Caco-2 (cell line): ENCODE measurements at regions not wholly inside any gene's neighbourhood (a gene's known extent, or its start where the extent isn't known, plus 50 kb on each side); places are given as distances from the start of the nearest gene placed in this dataset.

Source experiments
- BruUV-seq: library from RNA; stranded (reverse); fragments of 400-500 nt; replicated peaks from 2 replicates; lab custom pipeline; 2021; lab: Mats Ljungman, UMichigan
- CTCF ChIA-PET: fragments of 300-600 bp; sonication (Branson Sonifier 250); formaldehyde crosslinking; loops from one replicate; lab custom pipeline; 2022; ENCODE audit warnings: antibody characterized with exemption; lab: Charles Lee
- POLR2A ChIA-PET: fragments of 300-600 bp; sonication (Branson Sonifier 250); formaldehyde crosslinking; loops from one replicate; lab custom pipeline; 2022; ENCODE audit warnings: antibody characterized with exemption; lab: Charles Lee
- DNase-seq, 2 experiments: peaks; one replicate each; pipeline versions ENCODE4 v3.0.0 to v3.0.0-alpha.2; 2020 to 2022
- H3K27me3 ChIP-seq: replicated peaks from 2 replicates; pipeline ENCODE4 v1.6.0; 2011; ENCODE audit warnings: low read length; ENCODE audit not compliant: control insufficient read depth, insufficient read depth
- H3K36me3 ChIP-seq: 2 replicates; pipeline ENCODE4 v1.5.1; 2011; ENCODE audit warnings: low read length; ENCODE audit not compliant: control insufficient read depth, insufficient read depth
- H3K4me1 ChIP-seq: fragments of 250-450 bp; sonication (Bioruptor Pico); 2 replicates; pipeline ENCODE4 v1.5.1; 2020; ENCODE audit warnings: mild to moderate bottlenecking
- H3K4me3 ChIP-seq: 2 replicates; pipeline ENCODE4 v1.5.1; 2011; ENCODE audit warnings: low read depth, mild to moderate bottlenecking, control low read depth, low read length
- H3K9me3 ChIP-seq: fragments of 250-450 bp; sonication (Bioruptor Pico); 2 replicates; pipeline ENCODE4 v1.5.1; 2020; ENCODE audit warnings: mild to moderate bottlenecking, moderate library complexity
- H3K27ac Mint-ChIP-seq: one replicate; pipeline ENCODE4 v1.8.0; 2022; ENCODE audit warnings: mixed read lengths; ENCODE audit not compliant: unreplicated experiment
- H3K27me3 Mint-ChIP-seq: one replicate; pipeline ENCODE4 v1.8.0; 2022; ENCODE audit warnings: mixed read lengths; ENCODE audit not compliant: insufficient read depth, unreplicated experiment
- H3K36me3 Mint-ChIP-seq: one replicate; pipeline ENCODE4 v1.8.0; 2022; ENCODE audit warnings: mild to moderate bottlenecking, mixed read lengths; ENCODE audit not compliant: insufficient read depth, unreplicated experiment
- H3K4me1 Mint-ChIP-seq: one replicate; pipeline ENCODE4 v1.8.0; 2022; ENCODE audit warnings: low read depth, mixed read lengths; ENCODE audit not compliant: unreplicated experiment
- H3K4me3 Mint-ChIP-seq: one replicate; pipeline ENCODE4 v1.8.0; 2022; ENCODE audit warnings: mild to moderate bottlenecking, moderate library complexity, mixed read lengths; ENCODE audit not compliant: unreplicated experiment
- H3K9me3 Mint-ChIP-seq: one replicate; pipeline ENCODE4 v1.8.0; 2022; ENCODE audit warnings: mixed read lengths; ENCODE audit not compliant: unreplicated experiment
- intact Hi-C: fragments of 100-400 bp; cut with micrococcal nuclease; formaldehyde crosslinking; loops from one replicate; pipeline ENCODE4 v1.10.0; 2022; ENCODE audit not compliant: unreplicated experiment
- TF ChIP-seq, protein P1 (sequence below), 2 experiments: fragments of 200-600 bp in 1 of 2; IDR thresholded peaks; 1 replicate in 1 of 2; 2 replicates in 1 of 2; pipeline versions ENCODE4 v1.5.1 to v1.8.0; 2011 to 2022; ENCODE audit warnings: antibody characterized with exemption in 1 of 2, control low read depth in 1 of 2, inconsistent platforms in 1 of 2, low read depth in 1 of 2, low read length in 1 of 2, mild to moderate bottlenecking in 1 of 2, moderate library complexity in 1 of 2; ENCODE audit not compliant: insufficient read depth in 1 of 2, severe bottlenecking in 1 of 2, unreplicated experiment in 1 of 2

DNA sequence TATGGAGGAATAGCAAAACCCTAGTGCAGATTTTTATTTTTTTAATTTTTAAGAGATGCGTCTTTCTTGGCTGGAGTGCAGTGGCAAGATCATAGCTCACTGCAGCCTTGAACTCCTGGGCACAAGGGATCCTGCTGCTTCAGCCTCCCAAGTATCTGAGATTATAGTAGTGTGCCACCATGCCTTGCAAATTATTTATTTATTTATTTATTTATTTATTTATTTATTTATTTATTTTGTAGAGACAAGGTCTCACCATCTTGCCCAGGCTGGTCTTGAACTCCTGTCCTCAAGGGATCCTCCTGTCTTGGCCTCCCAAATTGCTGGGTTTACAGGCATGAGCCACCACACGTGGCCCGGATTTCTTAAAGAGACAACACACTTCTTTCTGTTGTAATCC, 1158.8 kb downstream of the AACS start:
- TF ChIP-seq, protein P1, sequence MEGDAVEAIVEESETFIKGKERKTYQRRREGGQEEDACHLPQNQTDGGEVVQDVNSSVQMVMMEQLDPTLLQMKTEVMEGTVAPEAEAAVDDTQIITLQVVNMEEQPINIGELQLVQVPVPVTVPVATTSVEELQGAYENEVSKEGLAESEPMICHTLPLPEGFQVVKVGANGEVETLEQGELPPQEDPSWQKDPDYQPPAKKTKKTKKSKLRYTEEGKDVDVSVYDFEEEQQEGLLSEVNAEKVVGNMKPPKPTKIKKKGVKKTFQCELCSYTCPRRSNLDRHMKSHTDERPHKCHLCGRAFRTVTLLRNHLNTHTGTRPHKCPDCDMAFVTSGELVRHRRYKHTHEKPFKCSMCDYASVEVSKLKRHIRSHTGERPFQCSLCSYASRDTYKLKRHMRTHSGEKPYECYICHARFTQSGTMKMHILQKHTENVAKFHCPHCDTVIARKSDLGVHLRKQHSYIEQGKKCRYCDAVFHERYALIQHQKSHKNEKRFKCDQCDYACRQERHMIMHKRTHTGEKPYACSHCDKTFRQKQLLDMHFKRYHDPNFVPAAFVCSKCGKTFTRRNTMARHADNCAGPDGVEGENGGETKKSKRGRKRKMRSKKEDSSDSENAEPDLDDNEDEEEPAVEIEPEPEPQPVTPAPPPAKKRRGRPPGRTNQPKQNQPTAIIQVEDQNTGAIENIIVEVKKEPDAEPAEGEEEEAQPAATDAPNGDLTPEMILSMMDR (IDR thresholded peaks at IDR 0.05; ENCODE audit: insufficient read depth in 1 of 2, low read depth in 1 of 2, low read length in 1 of 2, severe bottlenecking in 1 of 2, unreplicated experiment in 1 of 2): no peak
- Histone ChIP-seq H3K9me3 (no peaks in the 10 kb centered on the region), H3K36me3 (no peaks in the 10 kb centered on the region), H3K4me1 (no peaks in the 10 kb centered on the region), H3K27me3 (no peaks in the 10 kb centered on the region), H3K4me3 (no peak overlapping the region)
- no TSS peak for BruUV-seq
- DNase-seq: no peak
- ChIA-PET POLR2A (no interaction called here), CTCF (no interaction called here)
- H3K27me3 Mint-ChIP-seq: no peaks in the 10 kb centered on the region
- H3K4me1 Mint-ChIP-seq: no peaks in the 10 kb centered on the region
- no peak overlapping the region for H3K4me3 Mint-ChIP-seq
- intact Hi-C loops: no loop called here
- H3K27ac Mint-ChIP-seq: no peak overlapping the region
- H3K9me3 Mint-ChIP-seq: peaks cover 7% of the 10 kb centered on the region
- no peaks in the 10 kb centered on the region for H3K36me3 Mint-ChIP-seq

DNA sequence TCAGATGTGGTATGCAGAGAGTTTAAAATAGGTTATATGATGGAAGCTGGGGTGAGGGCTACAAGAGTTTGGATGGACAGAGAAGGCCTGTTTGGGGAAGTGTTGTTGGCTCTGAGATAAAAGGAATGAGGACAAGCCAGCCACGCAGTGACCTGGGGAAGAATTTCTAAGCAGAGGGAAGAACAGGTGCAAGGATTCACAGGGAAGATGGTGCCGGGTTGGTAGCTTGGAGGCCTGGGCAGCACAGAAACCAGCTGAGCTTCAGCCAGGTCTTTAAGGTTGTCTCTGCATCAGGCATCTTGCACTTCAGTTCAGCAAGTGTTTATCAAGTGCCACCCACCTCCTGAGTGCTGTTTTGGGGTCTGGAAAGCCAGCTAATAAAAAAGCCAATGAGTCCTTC, 1163.7 kb downstream of the AACS start:
- H3K36me3 ChIP-seq: no peaks in the 10 kb centered on the region
- Mint-ChIP-seq H3K4me1 (no peaks in the 10 kb centered on the region), H3K4me3 (no peak overlapping the region), H3K36me3 (no peaks in the 10 kb centered on the region), H3K9me3 (peaks cover 16% of the 10 kb centered on the region), H3K27me3 (no peaks in the 10 kb centered on the region), H3K27ac (no peak overlapping the region)
- no peaks in the 10 kb centered on the region for H3K4me1 ChIP-seq
- no peak overlapping the region for H3K4me3 ChIP-seq
- no peaks in the 10 kb centered on the region for H3K27me3 ChIP-seq
- no peaks in the 10 kb centered on the region for H3K9me3 ChIP-seq
- ChIA-PET CTCF (no interaction called here), POLR2A (no interaction called here)
- intact Hi-C loops: no loop called here
- TF ChIP-seq, protein P1 (IDR thresholded peaks at IDR 0.05; ENCODE audit: insufficient read depth in 1 of 2, low read depth in 1 of 2, low read length in 1 of 2, severe bottlenecking in 1 of 2, unreplicated experiment in 1 of 2): no peak
- BruUV-seq: no TSS peak
- DNase-seq: no peak

DNA sequence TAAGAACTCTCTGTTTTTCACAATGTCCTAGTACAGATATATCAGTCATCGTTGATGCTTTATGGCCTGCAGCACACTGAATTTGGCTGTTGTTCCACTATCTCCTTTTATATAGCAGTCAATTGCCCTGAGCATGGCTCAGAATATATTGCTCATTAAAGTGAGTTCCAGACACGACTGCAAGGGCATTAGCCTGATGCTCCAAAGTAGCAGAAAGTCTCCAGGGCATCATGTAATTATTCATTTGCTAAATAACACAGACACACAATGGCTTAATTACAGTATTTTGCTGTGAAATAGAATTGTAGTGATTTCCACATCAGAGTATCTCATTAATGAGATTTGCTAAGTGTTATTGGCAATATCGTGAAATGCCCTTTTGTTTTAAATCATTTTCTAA, 1167.5 kb downstream of the AACS start:
- ChIA-PET CTCF (no interaction called here), POLR2A (no interaction called here)
- Mint-ChIP-seq H3K4me1 (no peaks in the 10 kb centered on the region), H3K4me3 (no peak overlapping the region), H3K36me3 (no peaks in the 10 kb centered on the region), H3K9me3 (peaks cover 16% of the 10 kb centered on the region), H3K27me3 (no peaks in the 10 kb centered on the region), H3K27ac (no peak overlapping the region)
- DNase-seq: no peak
- BruUV-seq: no TSS peak
- TF ChIP-seq, protein P1 (IDR thresholded peaks at IDR 0.05; ENCODE audit: insufficient read depth in 1 of 2, low read depth in 1 of 2, low read length in 1 of 2, severe bottlenecking in 1 of 2, unreplicated experiment in 1 of 2): no peak
- H3K4me1 ChIP-seq: no peaks in the 10 kb centered on the region
- intact Hi-C loops: no loop called here
- H3K4me3 ChIP-seq: no peak overlapping the region
- H3K27me3 ChIP-seq: no peaks in the 10 kb centered on the region
- no peaks in the 10 kb centered on the region for H3K36me3 ChIP-seq
- H3K9me3 ChIP-seq: no peaks in the 10 kb centered on the region
